HT-29 (cell line): ENCODE measurements at regions not wholly inside any gene's neighbourhood (a gene's known extent, or its start where the extent isn't known, plus 50 kb on each side); places are given as distances from the start of the nearest gene placed in this dataset.
"Not testable (repeated sequence)": the region's sequence is repeated elsewhere in the genome, so short reads cannot be mapped to it uniquely, and the experiment has no call there.

ENCODE experiments used
- DNase-seq: peaks from one replicate; pipeline ENCODE4 v3.0.0-alpha.2; 2015; ENCODE audit warnings: low spot score

- no peak for DNase-seq
These were observed 686.4 kb downstream of the HTR1B start for GRCh38 chr6:76776876-76777275.

- DNase-seq, result no peak
These were observed 688.4 kb downstream of the HTR1B start for GRCh38 chr6:76774781-76775384.

- no peak for DNase-seq
These were observed 690.3 kb downstream of the HTR1B start for GRCh38 chr6:76772951-76773350.

- DNase-seq, result peak; percentile 26
These were observed 692.1 kb downstream of the HTR1B start for GRCh38 chr6:76771059-76771634.

- no peak for DNase-seq
These were observed 693.0 kb downstream of the HTR1B start for GRCh38 chr6:76770281-76770680.

- DNase-seq, result no peak
These were observed 694.7 kb downstream of the HTR1B start for GRCh38 chr6:76768556-76768955.

GRCh38 chr6:76764057-76764456, 691.6 kb upstream of the IMPG1 start:
- DNase-seq, result no peak

GRCh38 chr6:76752841-76753240, 680.4 kb upstream of the IMPG1 start:
- DNase-seq, result no peak

- not testable (repeated sequence) for DNase-seq
These were observed 672.9 kb upstream of the IMPG1 start for GRCh38 chr6:76745388-76745787.

GRCh38 chr6:76744151-76744720, 671.8 kb upstream of the IMPG1 start:
- DNase-seq, result not testable (repeated sequence)

GRCh38 chr6:76742919-76743318, 670.5 kb upstream of the IMPG1 start:
- no peak for DNase-seq

- DNase-seq, result no peak
These were observed 647.0 kb upstream of the IMPG1 start for GRCh38 chr6:76719449-76719848.

- peak; percentile 17 for DNase-seq
These were observed 636.3 kb upstream of the IMPG1 start for GRCh38 chr6:76708641-76709331.

- DNase-seq, result no peak
These were observed 635.2 kb upstream of the IMPG1 start for GRCh38 chr6:76707630-76708029.

- DNase-seq, result no peak
These were observed 634.2 kb upstream of the IMPG1 start for GRCh38 chr6:76706631-76707030.

GRCh38 chr6:76706086-76706485, 633.6 kb upstream of the IMPG1 start:
- DNase-seq, result no peak

- DNase-seq, result no peak
These were observed 631.3 kb upstream of the IMPG1 start for GRCh38 chr6:76703786-76704185.

- DNase-seq, result no peak
These were observed 630.8 kb upstream of the IMPG1 start for GRCh38 chr6:76703285-76703684.

- DNase-seq, result peak; percentile 7
These were observed 629.7 kb upstream of the IMPG1 start for GRCh38 chr6:76702187-76702586.

- DNase-seq, result no peak
These were observed 629.1 kb upstream of the IMPG1 start for GRCh38 chr6:76701610-76702009.

GRCh38 chr6:76697585-76697984, 625.1 kb upstream of the IMPG1 start:
- peak; percentile 46 for DNase-seq

- no peak for DNase-seq
These were observed 622.3 kb upstream of the IMPG1 start for GRCh38 chr6:76694795-76695194.

GRCh38 chr6:76684875-76685274, 612.4 kb upstream of the IMPG1 start:
- peak; percentile 19 for DNase-seq
